Globus pallidus (tissue), 1 donor: ENCODE measurements at regions not wholly inside any gene's neighbourhood (a gene's known extent, or its start where the extent isn't known, plus 50 kb on each side); places are given as distances from the start of the nearest gene placed in this dataset.

Experiments
- DNase-seq: peaks from one replicate; pipeline ENCODE4 v3.0.0-alpha.2; 2015; ENCODE audit warnings: low spot score

- DNase-seq: peak; percentile 20
Observed at GRCh38 chr4:57490520-57491255, 380.5 kb upstream of the IGFBP7 start.

DNA sequence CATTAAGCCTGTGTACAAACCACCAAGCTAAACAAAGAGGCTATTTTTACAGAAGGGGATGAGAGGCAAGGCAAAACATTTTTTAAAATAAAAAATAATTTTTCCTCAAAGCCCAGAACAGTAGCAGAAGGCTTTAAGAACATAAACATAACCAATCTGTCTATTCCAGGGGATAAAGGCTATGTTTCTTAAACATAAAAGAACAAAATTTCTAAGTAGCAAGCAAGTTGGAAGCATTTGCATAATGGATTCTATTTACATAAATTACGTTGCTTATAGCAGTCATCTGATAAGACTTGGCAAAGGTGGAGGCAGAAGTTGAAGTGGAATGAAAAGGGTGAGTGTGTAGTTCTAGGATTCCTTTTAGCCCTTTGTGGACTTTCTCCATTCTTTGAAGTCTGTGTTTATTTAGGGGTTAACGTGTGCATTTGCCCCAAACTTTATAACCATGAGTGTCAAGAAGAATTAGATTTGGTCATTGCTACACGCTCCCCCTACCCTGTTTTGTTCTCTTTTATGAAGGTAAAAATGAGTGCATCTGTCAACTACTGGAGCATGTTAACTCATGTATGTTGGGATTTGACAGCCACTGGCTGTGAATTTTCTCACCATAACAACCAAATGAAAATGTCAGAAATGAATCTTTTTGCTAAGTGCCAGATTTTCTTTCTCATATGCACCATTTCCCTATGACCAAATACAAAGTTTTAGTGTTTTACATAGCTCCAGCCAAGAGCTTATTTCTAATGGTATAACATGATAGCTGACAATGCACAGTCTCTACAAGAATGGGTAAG, 378.4 kb upstream of the IGFBP7 start:
- DNase-seq: no peak

GRCh38 chr4:57475424-57475823, 365.2 kb upstream of the IGFBP7 start:
- DNase-seq: no peak

DNA sequence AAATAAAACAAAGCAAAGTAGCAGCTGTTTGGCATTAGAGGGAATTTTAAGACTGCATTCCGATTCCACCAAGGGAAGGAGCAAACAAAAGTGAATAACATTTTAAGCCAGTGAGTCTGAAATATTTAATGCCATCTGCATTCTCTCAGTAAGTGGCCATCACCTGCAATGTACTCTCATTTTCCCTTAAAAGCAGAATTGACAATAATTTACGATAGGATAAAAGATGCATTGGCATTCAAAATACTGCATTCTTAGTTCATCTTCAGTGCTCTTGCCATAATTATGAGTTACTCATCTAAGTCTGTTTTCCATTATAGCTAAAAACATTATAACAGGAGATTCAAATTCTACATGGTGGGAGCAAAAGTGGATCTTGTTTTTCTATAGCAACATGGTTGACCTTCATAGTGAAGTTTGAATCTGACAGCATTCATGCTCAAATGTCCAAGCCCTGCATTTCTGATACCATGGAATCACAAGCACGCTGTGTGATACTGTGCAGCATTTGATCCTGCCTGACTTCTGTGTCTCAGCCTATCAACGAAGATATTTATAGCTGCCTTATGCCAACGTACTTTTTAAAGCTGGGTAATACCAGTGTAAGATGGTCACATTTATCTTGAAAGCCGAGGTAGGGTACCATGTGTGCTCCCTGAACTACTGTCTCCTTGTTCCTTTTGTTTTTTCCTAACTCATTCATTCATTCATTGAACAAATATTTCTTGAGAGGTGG, 355.3 kb upstream of the IGFBP7 start:
- no peak for DNase-seq

DNA sequence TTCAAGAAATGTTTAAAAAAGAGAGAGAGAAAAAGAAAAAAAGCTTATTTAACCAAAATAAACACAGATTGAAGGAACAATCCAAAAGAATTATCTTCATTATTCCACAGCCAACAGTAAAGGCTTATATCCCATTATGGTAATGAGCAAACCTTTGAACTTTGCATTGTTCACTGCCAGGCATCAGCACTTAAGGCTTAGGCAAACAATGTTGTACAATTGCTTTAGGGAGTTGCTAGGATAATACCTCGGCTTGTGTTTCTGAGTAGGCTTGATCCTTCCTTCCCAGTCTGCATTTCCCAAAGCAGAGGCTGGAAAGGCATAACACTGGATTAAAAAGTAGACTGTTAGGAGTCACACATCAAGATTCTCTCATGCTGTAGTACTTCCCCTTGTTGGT, 352.7 kb upstream of the IGFBP7 start:
- DNase-seq: no peak

DNA sequence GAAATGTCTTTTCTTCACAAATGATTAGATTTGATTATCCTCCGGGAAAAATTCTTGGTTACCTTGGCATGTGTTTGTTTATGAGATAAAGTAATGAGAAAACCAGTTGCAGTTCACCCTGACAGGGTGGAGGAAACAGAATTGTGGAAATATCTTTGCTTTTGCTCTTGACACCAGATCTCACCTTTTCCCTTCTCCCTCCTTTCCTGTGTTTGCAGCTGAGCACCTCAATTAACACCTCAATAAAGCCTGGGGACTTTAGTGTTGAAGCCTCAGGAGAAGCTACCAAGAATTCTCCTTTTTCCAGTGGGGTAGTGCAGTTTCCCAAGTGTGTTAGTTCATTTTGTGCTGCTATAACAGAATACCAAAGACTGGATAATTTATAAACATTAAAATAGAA, 350.8 kb upstream of the IGFBP7 start:
- no peak for DNase-seq

DNA sequence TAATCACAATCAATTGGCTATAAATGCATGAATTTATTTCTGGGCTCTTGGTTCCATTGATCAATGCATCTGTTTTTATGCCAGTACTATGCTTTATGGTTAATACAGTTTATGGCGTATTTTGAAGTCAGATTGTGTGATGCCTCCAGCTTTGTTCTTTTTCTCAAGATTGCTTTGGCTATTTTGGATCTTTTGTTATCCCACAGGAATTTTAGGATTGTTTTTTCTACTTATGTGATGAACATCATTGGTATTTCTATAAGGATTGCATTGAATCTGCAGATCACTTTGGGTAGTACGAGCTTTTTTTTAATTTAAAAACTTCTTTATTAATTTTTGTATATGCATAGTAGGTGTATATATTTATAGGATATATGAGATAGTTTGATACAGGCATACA, 338.7 kb upstream of the IGFBP7 start:
- DNase-seq: no peak

DNA sequence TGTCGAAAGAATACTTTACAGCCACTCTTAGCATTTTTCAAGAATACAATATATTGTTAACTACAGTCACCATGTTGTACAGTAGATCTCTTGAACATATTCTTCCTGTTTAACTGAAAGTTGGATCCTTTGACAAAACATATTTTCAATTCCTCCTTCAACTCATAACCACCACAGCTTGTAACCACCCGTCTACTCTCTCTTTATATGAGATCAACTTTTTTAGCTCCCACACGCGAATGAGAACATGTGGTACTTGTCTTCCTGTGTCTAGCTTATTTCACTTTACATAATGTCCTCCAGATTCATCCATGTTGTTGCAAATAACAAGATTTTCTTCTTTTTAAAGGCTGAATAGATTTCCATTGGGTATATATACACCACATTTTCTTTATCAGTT, 338.3 kb upstream of the IGFBP7 start:
- no peak for DNase-seq

DNA sequence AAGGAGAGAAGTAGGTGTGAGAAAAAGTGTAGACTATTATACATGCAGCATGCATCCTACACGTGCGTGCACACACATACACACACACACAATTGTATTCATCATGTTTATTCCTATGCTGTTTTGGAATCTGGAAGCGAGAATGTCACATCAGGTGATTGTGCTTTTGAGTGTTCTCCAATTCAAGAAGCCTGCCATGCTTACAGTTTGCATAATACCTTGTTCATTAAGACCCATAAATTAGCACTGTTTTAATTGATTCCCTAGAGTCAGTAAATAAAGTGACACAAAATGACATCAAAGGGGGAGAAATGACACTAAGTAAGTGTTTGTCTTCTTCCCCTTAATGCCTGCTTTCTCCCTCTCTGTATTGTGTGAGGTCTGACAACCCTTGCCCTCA, 336.1 kb upstream of the IGFBP7 start:
- DNase-seq: no peak

DNA sequence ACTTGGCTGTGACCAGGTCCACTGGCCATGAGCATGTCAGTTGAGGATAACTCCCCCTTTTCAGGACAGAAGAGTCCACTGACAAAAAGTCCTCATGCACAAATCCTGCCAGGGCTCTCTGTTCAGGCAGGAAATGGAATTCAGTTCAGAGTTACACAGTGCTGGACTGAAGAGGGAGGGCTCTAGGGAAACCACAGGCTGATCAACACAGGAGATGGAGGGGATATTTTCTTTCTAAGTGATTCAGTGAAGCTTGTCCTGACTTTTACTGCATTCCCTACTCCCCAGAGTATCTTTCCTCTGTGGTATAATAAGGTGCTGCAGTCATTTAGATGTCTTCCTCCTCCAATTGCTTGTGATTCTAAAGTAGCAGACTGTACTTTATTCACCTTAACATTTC, 335.5 kb upstream of the IGFBP7 start:
- DNase-seq: no peak

- no peak for DNase-seq
Observed at GRCh38 chr4:57444671-57445070, 334.5 kb upstream of the IGFBP7 start.

GRCh38 chr4:57443787-57444186, 333.6 kb upstream of the IGFBP7 start:
- no peak for DNase-seq

DNA sequence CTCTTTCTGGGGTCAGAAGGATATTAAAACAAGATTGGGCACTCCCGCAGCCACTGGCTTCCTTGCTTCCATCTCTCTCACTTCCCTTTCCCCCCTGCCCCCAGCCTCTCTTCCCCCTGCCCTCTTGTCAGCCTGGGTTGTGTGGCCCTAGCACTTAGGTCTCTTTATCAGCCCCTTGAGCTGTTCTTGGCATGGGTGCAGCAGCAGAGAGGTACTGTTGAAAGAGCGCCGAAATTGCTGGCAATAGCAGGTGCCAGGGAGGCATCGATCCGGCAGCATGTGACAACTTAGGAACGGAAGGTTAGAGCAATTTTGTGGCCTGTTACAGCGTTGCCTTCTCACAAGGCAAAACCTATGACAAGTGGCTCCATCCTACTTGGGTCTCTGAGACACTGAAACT, 333.1 kb upstream of the IGFBP7 start:
- no peak for DNase-seq

GRCh38 chr4:57442831-57443291, 332.7 kb upstream of the IGFBP7 start:
- DNase-seq: peak; percentile 39

- no peak for DNase-seq
Observed at GRCh38 chr4:57442241-57442640, 332.1 kb upstream of the IGFBP7 start.

- no peak for DNase-seq
Observed at GRCh38 chr4:57437649-57438048, 327.5 kb upstream of the IGFBP7 start.

GRCh38 chr4:57435300-57435699, 325.1 kb upstream of the IGFBP7 start:
- no peak for DNase-seq

DNA sequence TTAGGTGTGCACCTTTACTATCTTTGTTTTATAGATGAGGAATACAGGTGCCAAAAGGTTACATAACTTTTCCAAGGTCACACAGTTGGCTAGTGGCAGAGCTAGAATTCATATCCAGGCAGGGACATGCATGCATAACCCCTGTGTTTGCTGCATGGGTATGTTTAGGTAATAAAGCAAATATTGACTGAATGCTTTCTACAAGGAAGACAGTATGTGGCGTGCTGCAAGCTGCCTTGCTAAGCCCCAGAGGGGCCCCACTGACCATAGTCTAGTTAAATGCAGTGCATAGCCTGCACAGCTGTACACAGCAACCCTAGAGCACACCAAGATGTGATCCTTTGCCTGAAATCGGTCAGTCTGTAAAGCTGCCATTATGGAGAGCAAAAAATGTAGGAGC, 320.5 kb upstream of the IGFBP7 start:
- no peak for DNase-seq

DNA sequence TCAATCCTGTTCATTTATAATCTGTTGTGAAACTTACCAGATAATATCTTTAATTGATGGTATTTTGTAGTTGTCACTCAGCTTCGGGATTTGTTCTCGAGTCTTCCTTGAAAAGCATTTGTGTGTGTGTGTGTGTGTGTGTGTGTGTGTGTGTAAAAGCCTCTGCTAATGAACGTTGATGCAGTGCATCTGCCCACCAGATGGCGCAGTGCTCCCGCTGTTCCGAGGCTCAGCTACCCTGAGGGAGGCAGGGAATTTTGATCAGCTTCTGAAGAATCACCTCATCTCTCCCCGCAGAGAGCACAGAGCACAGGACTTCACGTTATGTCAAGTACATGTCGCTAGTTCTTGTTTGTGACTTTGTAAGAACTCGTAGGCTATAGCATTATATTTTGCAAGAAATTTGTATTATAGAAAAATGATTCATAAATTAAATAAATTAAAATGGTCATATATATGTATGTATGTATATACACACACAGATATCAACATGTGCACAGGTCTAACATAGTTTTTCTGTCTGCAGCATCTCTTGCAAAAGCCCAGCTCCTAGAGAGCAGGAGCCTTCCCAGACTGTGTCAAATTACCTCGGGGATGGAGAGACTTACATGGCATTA, 316.7 kb upstream of the IGFBP7 start:
- DNase-seq: peak; percentile 75

DNA sequence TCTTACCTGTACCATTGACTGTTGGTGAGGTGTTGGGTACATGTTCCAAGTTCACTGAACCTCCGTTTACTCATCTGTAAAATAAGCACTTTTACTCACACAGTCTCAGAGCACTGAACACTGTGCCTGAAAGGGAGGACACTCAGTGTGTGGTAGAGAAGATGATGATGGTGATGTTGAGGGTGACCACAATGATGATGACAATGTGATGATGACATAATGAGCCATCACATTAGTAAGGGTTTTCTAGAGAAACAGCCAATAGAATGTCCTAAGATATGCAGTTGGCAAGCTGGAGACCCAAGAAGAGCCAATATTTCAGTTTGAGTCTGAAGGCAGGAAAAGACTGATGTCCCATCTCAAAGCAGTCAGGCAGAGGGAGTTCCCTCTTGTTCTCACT, 315.4 kb upstream of the IGFBP7 start:
- DNase-seq: no peak

- DNase-seq: peak; percentile 35
Observed at GRCh38 chr4:57424232-57424897, 314.2 kb upstream of the IGFBP7 start.

DNA sequence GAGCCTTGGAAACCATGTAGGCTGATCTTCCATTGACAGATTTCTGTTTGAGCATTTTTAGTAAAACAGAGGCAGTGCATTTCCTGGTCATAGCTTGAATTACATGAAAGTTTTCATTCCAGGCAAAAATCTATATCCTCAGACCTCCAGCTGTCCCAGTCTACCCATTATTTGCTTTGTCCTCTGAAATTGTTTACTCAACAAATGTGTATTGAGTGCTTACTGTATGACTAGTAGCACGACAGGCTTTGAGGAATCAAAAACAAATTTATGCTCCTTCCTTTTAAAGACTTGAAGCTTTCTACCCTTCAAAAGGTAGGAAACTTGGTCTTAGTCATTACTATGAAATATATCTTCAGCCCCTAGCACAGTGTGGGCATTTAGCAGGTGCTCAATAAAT, 307.9 kb upstream of the IGFBP7 start:
- DNase-seq: no peak
